Fibroblast of skin of abdomen (primary cell): ENCODE measurements at regions not wholly inside any gene's neighbourhood (a gene's known extent, or its start where the extent isn't known, plus 50 kb on each side); places are given as distances from the start of the nearest gene placed in this dataset.
A peak's percentile ranks its signal among the peaks of the same experiment; 100 is the strongest.
"Not testable (repeated sequence)": the region's sequence is repeated elsewhere in the genome, so short reads cannot be mapped to it uniquely, and the experiment has no call there.

Experiments
- DNase-seq: peaks from one replicate; pipeline ENCODE4 v3.0.0-alpha.2; 2013

DNA sequence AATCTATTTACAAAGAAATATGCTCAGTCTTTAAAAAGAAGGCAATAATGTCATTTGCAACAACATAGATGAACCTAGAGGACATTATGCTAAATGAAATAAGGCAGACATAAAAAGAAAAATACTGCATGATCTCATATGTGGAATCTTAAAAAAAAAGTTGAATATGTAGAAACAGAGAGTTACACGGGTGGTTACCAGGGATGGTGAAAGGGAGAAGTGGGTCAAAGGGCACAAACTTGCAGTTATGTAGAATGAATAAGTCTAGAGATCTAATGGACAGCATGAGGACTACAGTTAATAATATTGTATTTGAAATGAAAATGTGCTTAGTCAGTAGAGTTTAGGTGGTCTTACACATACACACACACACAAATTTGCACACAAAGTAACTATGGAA, 88.2 kb upstream of the CCDC71L start:
- no peak for DNase-seq

DNA sequence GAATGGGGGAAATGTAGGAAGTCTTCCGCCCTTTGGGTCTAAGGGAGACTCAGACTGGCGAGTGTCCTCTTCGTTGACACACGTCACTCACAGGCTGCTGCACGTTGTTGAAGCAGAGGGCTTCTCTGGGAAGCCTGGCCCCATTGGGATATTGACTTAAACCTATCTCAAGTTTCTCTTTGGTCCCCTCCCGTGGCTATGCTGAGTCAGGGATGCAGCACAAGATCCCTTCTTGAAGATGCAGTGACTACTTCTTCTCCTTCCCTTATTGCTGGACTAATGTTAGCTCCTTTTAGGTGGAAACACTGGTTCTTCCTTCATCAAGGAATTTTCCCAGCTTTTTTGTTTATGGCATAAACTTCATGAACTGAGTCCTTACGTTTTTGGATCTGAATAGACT, 89.8 kb upstream of the CCDC71L start:
- no peak for DNase-seq

DNA sequence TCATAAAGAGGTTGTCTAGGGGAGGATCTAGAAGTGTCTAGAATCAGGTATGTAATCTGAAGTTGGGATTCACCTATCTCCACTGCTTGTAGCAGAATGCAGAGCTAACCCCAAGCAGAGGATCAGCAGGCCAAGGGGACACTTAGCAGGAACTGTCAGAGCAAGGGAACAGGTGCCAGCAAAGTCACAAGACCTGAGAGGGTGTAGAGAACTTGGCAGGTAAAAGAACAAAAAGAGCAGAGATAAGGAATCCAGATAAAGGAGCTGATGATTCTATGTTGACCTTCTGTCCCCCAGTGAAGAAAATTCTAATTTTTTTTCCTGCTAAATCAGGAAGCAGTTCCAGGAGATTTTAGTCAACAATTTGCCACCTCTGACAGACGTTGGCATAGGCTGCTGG, 91.4 kb upstream of the CCDC71L start:
- DNase-seq, result no peak

DNA sequence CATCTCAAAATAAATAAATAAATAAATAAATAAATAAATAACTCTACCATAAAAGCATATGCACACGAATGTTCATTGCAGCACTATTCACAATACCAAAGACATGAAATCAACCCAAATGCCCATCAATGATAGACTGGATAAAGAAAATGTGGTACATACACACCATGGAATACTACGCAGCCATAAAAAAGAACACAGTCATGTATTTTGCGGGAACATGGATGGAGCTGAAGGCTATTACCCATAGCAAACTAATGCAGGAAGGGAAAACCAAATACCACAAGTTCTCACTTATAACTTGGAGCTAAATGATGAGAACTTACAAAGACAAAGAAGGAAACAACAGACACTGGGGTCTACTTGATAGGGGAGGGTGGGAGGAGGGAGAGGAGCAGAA, 94.1 kb upstream of the CCDC71L start:
- not testable (repeated sequence) for DNase-seq

GRCh38 chr7:106755641-106756040, 94.7 kb upstream of the CCDC71L start:
- DNase-seq, result no peak

GRCh38 chr7:106756071-106756470, 95.1 kb upstream of the CCDC71L start:
- DNase-seq, result no peak

DNA sequence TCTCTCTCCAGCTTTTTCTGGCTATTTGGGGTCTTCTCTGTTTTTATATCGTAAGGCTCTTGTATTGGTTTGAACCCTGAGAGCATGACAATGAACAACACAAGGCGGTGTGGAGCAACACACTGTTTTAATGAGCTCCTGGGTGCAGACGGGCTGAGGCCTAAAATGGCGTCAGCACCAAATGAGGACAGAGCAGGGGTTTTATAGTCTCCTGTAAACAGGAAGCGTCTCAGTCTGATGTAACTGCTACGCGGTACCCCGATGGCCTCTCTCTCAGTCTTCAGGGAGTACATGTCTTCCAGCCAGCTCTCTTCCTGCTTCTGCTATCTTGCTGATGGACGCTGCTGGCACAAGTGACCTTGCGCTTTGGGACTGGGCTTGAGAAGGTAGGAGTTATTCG, 95.9 kb upstream of the CCDC71L start:
- no peak for DNase-seq

DNA sequence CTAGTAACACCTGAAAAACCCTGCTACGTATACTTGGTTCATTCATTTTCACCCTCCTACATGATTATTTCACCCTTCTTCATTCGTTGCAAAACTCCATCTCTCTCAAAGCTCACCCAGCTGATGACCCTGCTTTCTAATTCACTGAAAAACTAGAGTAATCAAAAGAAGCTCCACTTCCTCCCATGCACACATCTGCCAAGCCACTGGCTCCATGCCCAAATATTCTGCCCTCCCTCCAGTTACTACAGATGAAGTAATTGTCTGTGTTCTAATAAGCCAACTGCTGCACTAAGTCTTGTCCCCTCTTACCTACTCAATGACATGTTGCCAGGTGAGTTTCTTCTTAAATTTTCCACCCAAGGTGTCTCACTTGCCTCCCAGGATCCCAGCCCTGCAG, 96.9 kb upstream of the CCDC71L start:
- peak; percentile 50 for DNase-seq

GRCh38 chr7:106762845-106763244, 101.9 kb upstream of the CCDC71L start:
- DNase-seq, result not testable (repeated sequence)

DNA sequence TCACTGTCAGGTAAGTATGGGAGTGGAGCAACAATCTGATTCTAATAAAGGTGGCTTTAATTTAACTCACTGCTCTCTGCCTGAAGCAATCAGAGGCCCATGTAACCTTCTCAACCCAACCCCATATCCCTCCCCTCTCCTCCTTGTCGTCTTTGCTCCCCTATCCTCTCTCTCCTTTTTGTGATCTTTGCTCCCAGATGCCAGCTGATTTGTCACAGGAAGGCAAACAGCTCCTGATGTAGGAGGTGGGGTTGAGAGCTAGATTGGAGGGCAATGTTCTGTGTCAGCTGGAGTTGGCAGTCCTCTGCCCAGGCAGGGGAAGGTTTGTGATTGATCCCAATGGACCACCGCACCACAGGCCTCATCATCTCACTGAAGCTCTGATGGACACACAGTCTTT, 101.4 kb upstream of the PIK3CG start:
- no peak for DNase-seq

DNA sequence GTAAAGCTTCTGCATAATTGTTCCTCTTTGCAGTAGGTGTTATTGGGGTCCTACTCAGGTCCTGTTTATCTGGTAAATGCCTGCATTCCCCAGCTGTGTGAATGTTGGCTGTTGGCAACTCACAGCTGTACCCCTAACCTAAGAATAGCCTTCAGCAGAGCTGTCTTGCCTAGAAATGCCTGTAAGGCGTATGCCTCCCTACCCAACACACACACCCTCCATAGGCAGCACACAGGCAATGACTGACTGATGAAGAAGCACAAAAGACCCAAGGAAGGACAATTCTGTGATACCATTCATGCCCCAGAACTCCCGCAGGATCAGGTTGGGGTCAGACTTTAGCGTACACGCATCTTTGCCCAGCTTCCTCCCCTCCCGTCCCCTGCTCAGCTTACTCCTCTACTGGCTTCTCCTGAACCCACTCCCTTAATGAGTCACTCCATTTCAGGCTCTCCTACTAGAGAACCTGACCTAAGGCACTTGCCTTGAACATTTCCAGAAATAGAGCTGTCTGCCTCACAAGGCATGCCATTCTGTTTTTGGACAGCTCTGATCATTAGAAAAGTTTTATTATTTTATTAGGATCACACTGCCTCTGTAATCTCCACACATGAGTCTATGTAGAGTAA, 99.2 kb upstream of the PIK3CG start:
- DNase-seq, result no peak

- DNase-seq, result peak; percentile 58
These were observed 98.5 kb upstream of the PIK3CG start for GRCh38 chr7:106766551-106766950.

DNA sequence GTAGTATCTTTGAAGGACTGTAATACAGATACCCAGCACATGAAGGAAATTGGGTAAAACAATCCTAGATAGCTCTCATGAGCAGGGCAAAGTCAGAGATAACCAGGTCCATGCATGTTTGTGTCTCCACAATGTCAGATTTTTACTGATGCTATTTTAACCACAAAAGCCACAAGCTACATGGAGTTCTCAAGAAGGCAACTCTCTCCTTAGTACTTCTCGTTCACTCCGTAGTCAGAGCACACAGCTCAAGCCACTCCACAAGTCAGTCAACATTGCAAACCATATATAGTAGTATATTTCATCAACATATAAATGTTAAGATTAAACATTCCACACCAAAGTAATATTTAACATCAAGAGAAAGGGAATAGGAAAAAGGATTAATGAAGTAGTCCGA, 98.0 kb upstream of the PIK3CG start:
- peak; percentile 71 for DNase-seq

- peak; percentile 47 for DNase-seq
These were observed 97.4 kb upstream of the PIK3CG start for GRCh38 chr7:106767498-106768323.

DNA sequence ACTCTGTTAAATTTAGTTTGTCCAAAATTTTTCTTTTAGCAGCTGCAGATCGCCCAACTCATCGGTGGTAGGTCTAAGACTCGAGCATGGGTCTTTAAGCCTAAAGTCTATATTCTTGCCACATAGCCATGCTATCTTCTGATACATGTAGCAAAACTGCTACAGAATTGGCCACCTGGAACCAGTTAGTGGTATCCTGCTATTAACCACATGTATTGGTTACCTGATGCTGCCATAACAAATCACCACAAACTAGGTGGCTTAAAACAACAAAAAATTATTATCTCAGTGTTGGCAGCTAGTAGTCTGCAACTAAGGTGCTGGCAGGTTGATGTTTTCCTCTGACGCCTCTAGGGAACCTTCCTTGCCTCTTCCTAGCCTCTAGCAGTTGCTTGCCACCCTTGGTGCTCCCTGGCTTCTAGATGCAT, 96.7 kb upstream of the PIK3CG start:
- DNase-seq, result peak; percentile 44

DNA sequence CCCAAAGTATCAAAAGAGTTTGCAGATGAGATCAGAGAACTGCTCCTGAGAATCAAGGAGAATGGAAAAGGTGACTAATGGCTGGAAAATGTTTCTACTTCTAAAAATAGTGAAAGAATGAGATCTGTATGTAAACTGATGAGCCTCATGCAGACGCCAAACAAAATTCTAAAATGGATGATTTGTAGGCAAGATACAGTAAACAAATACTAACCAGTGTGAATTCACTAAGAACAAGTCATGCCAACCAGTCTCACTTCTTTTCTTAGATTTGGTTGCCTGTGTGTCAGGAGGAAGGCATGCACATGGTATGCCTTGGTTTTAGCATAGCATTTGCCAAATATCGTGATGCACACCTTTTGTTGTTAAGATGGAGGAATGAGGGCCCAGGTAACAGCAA, 94.9 kb upstream of the PIK3CG start:
- DNase-seq, result peak; percentile 85

GRCh38 chr7:106772655-106773108, 92.4 kb upstream of the PIK3CG start:
- peak; percentile 71 for DNase-seq

DNA sequence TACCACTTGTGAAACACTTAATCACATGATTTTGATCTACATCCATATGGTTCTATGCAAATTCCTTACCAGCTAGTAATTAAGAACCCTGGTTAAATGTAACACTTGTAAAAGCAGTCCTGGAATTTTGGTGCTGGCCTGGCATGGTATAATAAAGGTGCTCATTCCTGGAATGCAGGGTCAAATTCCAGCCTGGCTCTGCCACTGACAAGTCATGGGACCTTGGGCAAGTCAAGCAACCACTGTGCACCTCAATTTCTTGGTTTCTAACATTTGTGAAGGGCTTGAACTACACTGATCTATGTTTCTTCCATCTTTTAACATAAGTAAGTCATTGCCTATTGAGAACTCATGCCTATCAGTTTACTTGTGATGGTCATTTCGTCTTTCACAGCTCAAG, 91.9 kb upstream of the PIK3CG start:
- no peak for DNase-seq

DNA sequence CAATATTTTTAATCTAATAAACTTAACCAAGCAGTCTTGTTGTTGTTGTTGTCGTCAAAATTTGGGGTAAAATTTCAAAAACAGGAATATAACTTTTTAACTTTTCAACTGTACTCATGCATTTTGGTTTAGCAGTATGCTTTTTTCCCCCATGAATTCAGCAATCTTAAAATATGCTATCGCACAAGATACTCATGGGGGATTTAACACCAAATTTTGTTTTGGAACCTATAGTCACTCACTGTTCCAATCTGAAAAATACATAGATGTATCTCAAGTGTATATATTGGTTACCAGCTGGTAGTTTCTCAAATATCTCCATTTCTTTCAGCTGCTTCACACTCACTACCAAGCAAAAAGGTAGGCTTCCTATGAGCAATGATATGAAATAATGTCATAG, 91.4 kb upstream of the PIK3CG start:
- no peak for DNase-seq

DNA sequence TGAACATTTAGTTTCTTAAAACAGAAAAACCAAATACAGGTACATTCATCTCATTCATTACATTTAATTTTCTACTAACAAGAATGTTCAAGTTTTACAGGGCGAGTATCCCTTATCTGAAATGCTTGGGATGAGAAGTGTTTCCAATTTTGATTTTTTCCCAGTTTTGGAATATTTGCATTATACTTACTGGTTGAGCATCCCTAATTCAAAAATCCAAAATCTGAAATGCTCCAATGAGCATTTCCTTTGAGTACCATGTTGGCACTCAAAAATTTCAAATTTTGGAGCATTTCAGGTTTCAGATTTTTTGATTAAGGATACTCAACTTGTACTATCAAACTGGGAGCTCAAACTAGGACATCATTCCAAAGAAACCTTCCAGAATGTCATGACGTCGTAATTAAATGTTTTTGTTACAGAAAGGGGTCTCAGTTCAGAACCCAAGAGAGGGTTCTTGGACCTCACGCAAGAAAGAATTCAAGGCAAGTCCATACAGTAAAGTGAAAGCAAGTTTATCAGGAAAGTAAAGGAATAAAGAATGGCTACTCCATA, 90.8 kb upstream of the PIK3CG start:
- DNase-seq, result no peak

- no peak for DNase-seq
These were observed 90.1 kb upstream of the PIK3CG start for GRCh38 chr7:106774768-106775551.

DNA sequence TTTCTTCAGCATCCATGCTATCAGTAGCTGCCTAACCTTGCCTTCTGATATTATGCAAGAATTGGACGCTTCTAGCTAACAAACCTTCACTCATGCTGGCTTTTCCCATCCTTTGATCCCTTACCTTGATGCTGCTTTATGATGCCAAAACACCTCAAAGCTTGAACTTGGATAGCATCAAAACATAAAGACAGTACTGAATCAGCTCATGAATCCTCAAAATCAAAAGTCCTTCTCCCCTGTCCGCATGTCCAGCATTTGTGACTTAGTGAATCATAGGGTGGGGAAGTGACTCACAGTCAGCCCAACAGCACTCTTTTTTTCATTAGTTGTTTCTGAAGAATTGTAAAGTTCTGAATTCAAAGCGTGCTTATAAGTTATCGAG, 89.5 kb upstream of the PIK3CG start:
- DNase-seq, result peak; percentile 72

GRCh38 chr7:106775975-106776607, 89.0 kb upstream of the PIK3CG start:
- no peak for DNase-seq
